HepG2 (cell line): ENCODE measurements at regions not wholly inside any gene's neighbourhood (a gene's known extent, or its start where the extent isn't known, plus 50 kb on each side); places are given as distances from the start of the nearest gene placed in this dataset.

ENCODE experiments used
- DMTF1 ChIP-seq: sonication (generic); formaldehyde crosslinking; IDR thresholded peaks from 2 replicates; pipeline ENCODE4 v1.4.0; 2020; ENCODE audit warnings: mild to moderate bottlenecking, missing genetic modification reagents
- EP300 ChIP-seq, 3 experiments: sonication (generic) in 1 of 3; formaldehyde crosslinking in 1 of 3; IDR thresholded peaks; 2 replicates each; pipeline versions ENCODE4 v1.5.1 to v1.6.1; 2011 to 2020; ENCODE audit warnings: low read depth in 2 of 3, low read length in 2 of 3, borderline replicate concordance in 1 of 3, improper control_type of control experiment in 1 of 3, mild to moderate bottlenecking in 1 of 3, missing genetic modification reagents in 1 of 3, moderate library complexity in 1 of 3
- ETV5 ChIP-seq: IDR thresholded peaks from 2 replicates; pipeline ENCODE4 v1.6.1; 2018; ENCODE audit warnings: missing biosample characterization, missing genetic modification reagents, inconsistent platforms, borderline replicate concordance
- SIN3B ChIP-seq: fragments of 150-350 bp; IDR thresholded peaks from 2 replicates; pipeline ENCODE4 v1.6.1; 2014; ENCODE audit warnings: low read length
- TEAD3 ChIP-seq: optimal IDR thresholded peaks from 2 replicates; pipeline ENCODE3; 2016; ENCODE audit warnings: borderline replicate concordance
- ZBTB34 ChIP-seq: sonication (generic); formaldehyde crosslinking; IDR thresholded peaks from 2 replicates; pipeline ENCODE4 v1.8.0; 2022; ENCODE audit warnings: mild to moderate bottlenecking, missing genetic modification reagents

- TF ChIP-seq TEAD3 (CRISPR knock-in tag): peak; percentile 95
- TF ChIP-seq SIN3B: peak; percentile 52
- no peak for TF ChIP-seq DMTF1 (CRISPR knock-in tag)
- peak in 1 of 2 experiments; percentile 58; a peak in 2 of 4 replicates for TF ChIP-seq EP300 (IDR thresholded peaks at IDR 0.05; ENCODE audit: low read depth in 2 of 2, low read length in 2 of 2)
- no peak for TF ChIP-seq EP300 (CRISPR knock-in tag; IDR thresholded peaks at IDR 0.05; ENCODE audit: borderline replicate concordance)
- peak; percentile 73; the same call in 1 of the 2 replicates for TF ChIP-seq ZBTB34
- TF ChIP-seq ETV5: peak; percentile 36; the same call in 1 of the 2 replicates
These were observed 70.2 kb upstream of the SH3BP4 start (continued) for GRCh38 chr2:234881413-234882241.
